Body of pancreas (tissue), 4 donors: ENCODE measurements at regions not wholly inside any gene's neighbourhood (a gene's known extent, or its start where the extent isn't known, plus 50 kb on each side); places are given as distances from the start of the nearest gene placed in this dataset. TPM values are rescaled to one million over a fixed set of nuclear protein-coding genes. Genes with fewer than 3 reads are reported as not detected.
A peak's percentile ranks its signal among the peaks of the same experiment; 100 is the strongest.

Experiments
- ATAC-seq: fragments of 150-250 bp; one replicate; pipeline ENCODE4 v1.9.1; 2016
- DNase-seq, 4 donors: peaks; one replicate each; pipeline ENCODE4 v3.0.0-alpha.2; 2019
- H3K27ac ChIP-seq, 4 donors: fragments of 200-600 bp; sonication (generic); 1 replicate in 3 of 4; 2 replicates in 1 of 4; pipeline versions ENCODE4 v1.5.1 to v1.6.1; 2016 to 2019; ENCODE audit warnings: mild to moderate bottlenecking in 1 of 4, mixed read lengths in 1 of 4, moderate library complexity in 1 of 4
- H3K27me3 ChIP-seq, 2 donors: fragments of 200-600 bp; sonication (generic); one replicate each; pipeline ENCODE4 v1.6.0; 2016; ENCODE audit warnings: mild to moderate bottlenecking in 1 of 2
- H3K36me3 ChIP-seq, 2 donors: fragments of 200-600 bp; sonication (generic); replicated peaks in 1 of 2; 2 replicates each; pipeline ENCODE4 v1.5.1; 2016; ENCODE audit warnings: low read depth in 2 of 2; ENCODE audit not compliant: insufficient read depth in 1 of 2
- H3K4me1 ChIP-seq: fragments of 200-600 bp; sonication (generic); one replicate; pipeline ENCODE4 v1.6.0; 2016
- H3K4me3 ChIP-seq, 2 donors: fragments of 200-600 bp; sonication (generic); 1 replicate in 1 of 2; 2 replicates in 1 of 2; pipeline ENCODE4 v1.5.1; 2016 to 2019
- H3K9me3 ChIP-seq, 3 donors: fragments of 200-600 bp; sonication (generic); 1 replicate in 2 of 3; 2 replicates in 1 of 3; pipeline ENCODE4 v1.5.1; 2016
- CTCF ChIP-seq, 7 experiments: fragments of 450-650 bp in 4 of 7; fragments of 200-600 bp in 3 of 7; sonication (generic) in 3 of 7; IDR thresholded peaks; one replicate each; pipeline ENCODE4 v1.5.1; 2016 to 2019; ENCODE audit warnings: antibody characterized with exemption in 7 of 7
- POLR2A ChIP-seq, 3 donors: fragments of 450-650 bp; IDR thresholded peaks; one replicate each; pipeline ENCODE4 v1.6.1; 2016; ENCODE audit warnings: antibody characterized with exemption in 3 of 3, mild to moderate bottlenecking in 2 of 3
- WGBS, 2 donors: methylation state at CpG; one replicate each; pipeline ENCODE4 v1.1.5; 2017; 5-methylcytosine and 5-hydroxymethylcytosine counted together
- intact Hi-C: fragments of 100-400 bp; cut with DNase I; formaldehyde crosslinking; loops from one replicate; pipeline ENCODE4 v1.15.1; 2023
- microRNA counts, 2 donors: library from miRNA; unstranded; fragments of <30 nt; microRNA quantifications; one replicate each; lab custom pipeline; 2017
- microRNA-seq, 2 donors: library from miRNA; unstranded; fragments of <30 nt; microRNA quantifications; one replicate each; pipeline ENCODE4, GENCODE V29; 2016; ENCODE audit warnings: borderline number of aligned reads in 2 of 2, borderline replicate concordance in 2 of 2
- small RNA-seq: library from RNA; depleted of rRNA; stranded (forward); fragments of <200 nt; gene quantifications from one replicate; pipeline ENCODE3, GENCODE V24; 2016

DNA sequence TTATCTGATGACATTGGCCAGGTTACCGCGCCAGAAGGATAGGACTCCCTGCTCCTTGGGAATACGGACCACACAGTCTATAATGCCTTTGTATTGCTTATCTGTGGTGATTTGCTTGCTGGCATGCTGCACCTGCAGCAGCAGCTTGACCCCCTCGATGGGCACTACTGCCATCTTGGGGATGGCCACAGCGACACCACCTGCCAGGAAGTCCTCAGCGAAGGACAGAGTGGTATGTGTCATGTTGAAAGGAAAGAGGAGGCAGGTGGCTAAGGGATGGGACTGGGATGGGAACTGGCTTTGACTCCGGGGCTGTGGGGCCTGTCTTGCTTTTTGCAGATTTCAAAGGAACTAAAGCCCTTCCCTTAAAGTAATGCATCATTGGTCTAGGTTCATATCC, 50.3 kb upstream of the ACO1 start:
- DNase-seq, result no peak
- no peak for ATAC-seq
- Histone ChIP-seq H3K9me3 (no peaks in the 10 kb centered on the region), H3K4me1 (no peaks in the 10 kb centered on the region), H3K27ac (no peak overlapping the region), H3K4me3 (no peak overlapping the region), H3K27me3 (no peaks in the 10 kb centered on the region), H3K36me3 (no peaks in the 10 kb centered on the region)
- WGBS, 2 donors, result 68 to 74% methylated on average over 7 of the region's 7 CpGs
- intact Hi-C loops, result no loop called here
- TF ChIP-seq CTCF (IDR thresholded peaks at IDR 0.05) (no peak), POLR2A (IDR thresholded peaks at IDR 0.05) (no peak)

MicroRNA genes in the stretch of these regions (microRNA counts, 767-probe panel; counts per million panel counts)
- microRNA hsa-miR-873-5p (lab: Ali Mortazavi, UCI), result 0 to 736 counts per million in 2 donors
- microRNA hsa-miR-876-3p (lab: Ali Mortazavi, UCI), result 0 to 736 counts per million in 2 donors
- 0 to 736 counts per million in 2 donors for microRNA hsa-miR-876-5p (lab: Ali Mortazavi, UCI)

Small RNA genes lying in the stretch of these regions (microRNA-seq; reads per million reads assigned to microRNA genes)
- gene MIR873 (0 to 2.2 reads per million in 2 donors), gene MIR876 (0.45 to 0.47 reads per million in 2 donors)

Small RNA genes lying in the stretch of these regions (small RNA-seq; reads per million reads assigned to genes)
- 4.2 reads per million, percentile 85 among the genes with 10 or more reads in this experiment for gene MIR873
- not detected for gene MIR876
- gene RNA5SP281, result not detected
